Kidney (tissue), 13 donors: ENCODE measurements at regions not wholly inside any gene's neighbourhood (a gene's known extent, or its start where the extent isn't known, plus 50 kb on each side); places are given as distances from the start of the nearest gene placed in this dataset.

ENCODE experiments used
- DNase-seq, 5 donors: peaks; one replicate each; pipeline ENCODE4 v3.0.0-alpha.2; 2013 to 2020
- FAIRE-seq: peaks from 2 replicates; lab custom pipeline; 2012; peaks lifted over from hg19 to GRCh38; lab: Jason Lieb, UNC
- H3K27ac ChIP-seq, 2 donors: one replicate each; pipeline ENCODE4 v1.7.0; 2013; ENCODE audit warnings: low read depth in 2 of 2, low read length in 2 of 2, inconsistent platforms in 1 of 2
- H3K27me3 ChIP-seq: one replicate; pipeline ENCODE4 v1.7.1; 2013; ENCODE audit warnings: low read length, inconsistent platforms; ENCODE audit not compliant: control insufficient read depth, insufficient read depth
- H3K36me3 ChIP-seq, 3 donors: one replicate each; pipeline versions ENCODE4 v1.7.0 to v1.7.1; 2013; ENCODE audit warnings: low read length in 3 of 3, control low read depth in 1 of 3, inconsistent platforms in 1 of 3; ENCODE audit not compliant: insufficient read depth in 3 of 3, control insufficient read depth in 2 of 3
- H3K4me1 ChIP-seq, 3 donors: one replicate each; pipeline versions ENCODE4 v1.7.0 to v1.7.1; 2013; ENCODE audit warnings: low read length in 3 of 3, inconsistent platforms in 1 of 3, low read depth in 1 of 3; ENCODE audit not compliant: control insufficient read depth in 2 of 3, insufficient read depth in 2 of 3
- H3K4me3 ChIP-seq, 3 donors: one replicate each; pipeline versions ENCODE4 v1.7.0 to v1.8.1; 2013; ENCODE audit warnings: low read length in 3 of 3, control low read depth in 1 of 3, inconsistent platforms in 1 of 3
- H3K9ac ChIP-seq, 3 donors: one replicate each; pipeline versions ENCODE4 v1.7.0 to v1.7.1; 2013; ENCODE audit warnings: low read length in 3 of 3, control low read depth in 1 of 3, inconsistent platforms in 1 of 3
- H3K9me3 ChIP-seq, 3 donors: one replicate each; pipeline versions ENCODE4 v1.7.0 to v1.7.1; 2013; ENCODE audit warnings: low read length in 3 of 3, control low read depth in 1 of 3, inconsistent platforms in 1 of 3; ENCODE audit not compliant: control insufficient read depth in 2 of 3, insufficient read depth in 1 of 3
- intact Hi-C: fragments of 100-400 bp; cut with DNase I; formaldehyde crosslinking; loops from one replicate; pipeline ENCODE4 v1.11.1; 2022
- TF ChIP-seq, protein P1 (sequence below): IDR thresholded peaks from 3 replicates; pipeline ENCODE4 v1.5.1; 2012; ENCODE audit warnings: mild to moderate bottlenecking, moderate library complexity, borderline replicate concordance; ENCODE audit not compliant: insufficient read depth; ENCODE audit errors: extremely low read depth
- donor health status: control.
- donor health status: control.
- donor health status: control.
- donor health status: control.
- donor health status: control.
- donor health status: DM: yes; HTN: yes; CAD: no.
- donor health status: Normal renal cell carcinoma (clear cell type).

DNA sequence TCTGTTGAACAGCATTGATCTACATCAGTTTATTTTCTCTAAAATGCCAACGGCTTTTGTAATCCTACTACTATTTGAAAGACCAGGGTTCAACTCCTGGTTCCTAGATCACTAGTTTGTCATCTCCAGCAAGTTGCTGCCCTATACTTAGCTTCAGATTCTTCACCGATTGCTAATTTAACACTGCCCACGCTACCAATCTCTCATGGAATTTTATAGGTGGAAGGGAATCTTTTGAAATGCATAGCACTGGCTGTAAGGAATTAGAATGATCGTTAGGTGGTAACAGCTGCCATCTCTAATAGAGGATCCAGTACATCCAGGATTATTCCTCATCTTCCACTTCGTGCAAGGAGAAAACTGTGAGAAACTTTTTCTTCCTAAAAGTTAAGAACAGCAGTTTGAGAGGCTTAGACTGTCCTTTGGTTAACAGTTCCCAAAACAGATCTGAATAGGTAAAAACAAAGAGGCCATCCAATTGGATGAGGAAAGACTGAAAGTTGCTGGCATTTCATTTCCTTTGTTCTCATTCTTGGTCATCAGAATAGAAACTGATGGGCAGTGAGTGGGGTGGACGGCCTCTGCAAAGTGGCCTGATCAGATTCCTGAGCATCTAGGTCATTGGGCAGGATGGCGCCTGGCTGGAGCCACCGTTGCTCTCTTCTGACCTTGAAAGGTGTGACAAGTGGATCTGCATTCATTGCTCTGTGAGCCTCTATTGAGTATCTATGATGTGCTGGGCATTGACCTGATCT lies 236.3 kb upstream of the SORL1-AS1 start:
- Histone ChIP-seq H3K27ac (no peak overlapping the region), H3K4me3 (no peak overlapping the region), H3K4me1 (no peaks in the 10 kb centered on the region), H3K36me3 (no peaks in the 10 kb centered on the region), H3K9ac (no peak overlapping the region), H3K27me3 (no peaks in the 10 kb centered on the region), H3K9me3 (no peaks in the 10 kb centered on the region)
- no peak for FAIRE-seq
- intact Hi-C loops, result no loop called here
- DNase-seq, result peak in 1 of 5 donors; percentile 15
- TF ChIP-seq, protein P1, sequence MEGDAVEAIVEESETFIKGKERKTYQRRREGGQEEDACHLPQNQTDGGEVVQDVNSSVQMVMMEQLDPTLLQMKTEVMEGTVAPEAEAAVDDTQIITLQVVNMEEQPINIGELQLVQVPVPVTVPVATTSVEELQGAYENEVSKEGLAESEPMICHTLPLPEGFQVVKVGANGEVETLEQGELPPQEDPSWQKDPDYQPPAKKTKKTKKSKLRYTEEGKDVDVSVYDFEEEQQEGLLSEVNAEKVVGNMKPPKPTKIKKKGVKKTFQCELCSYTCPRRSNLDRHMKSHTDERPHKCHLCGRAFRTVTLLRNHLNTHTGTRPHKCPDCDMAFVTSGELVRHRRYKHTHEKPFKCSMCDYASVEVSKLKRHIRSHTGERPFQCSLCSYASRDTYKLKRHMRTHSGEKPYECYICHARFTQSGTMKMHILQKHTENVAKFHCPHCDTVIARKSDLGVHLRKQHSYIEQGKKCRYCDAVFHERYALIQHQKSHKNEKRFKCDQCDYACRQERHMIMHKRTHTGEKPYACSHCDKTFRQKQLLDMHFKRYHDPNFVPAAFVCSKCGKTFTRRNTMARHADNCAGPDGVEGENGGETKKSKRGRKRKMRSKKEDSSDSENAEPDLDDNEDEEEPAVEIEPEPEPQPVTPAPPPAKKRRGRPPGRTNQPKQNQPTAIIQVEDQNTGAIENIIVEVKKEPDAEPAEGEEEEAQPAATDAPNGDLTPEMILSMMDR, result no peak

DNA sequence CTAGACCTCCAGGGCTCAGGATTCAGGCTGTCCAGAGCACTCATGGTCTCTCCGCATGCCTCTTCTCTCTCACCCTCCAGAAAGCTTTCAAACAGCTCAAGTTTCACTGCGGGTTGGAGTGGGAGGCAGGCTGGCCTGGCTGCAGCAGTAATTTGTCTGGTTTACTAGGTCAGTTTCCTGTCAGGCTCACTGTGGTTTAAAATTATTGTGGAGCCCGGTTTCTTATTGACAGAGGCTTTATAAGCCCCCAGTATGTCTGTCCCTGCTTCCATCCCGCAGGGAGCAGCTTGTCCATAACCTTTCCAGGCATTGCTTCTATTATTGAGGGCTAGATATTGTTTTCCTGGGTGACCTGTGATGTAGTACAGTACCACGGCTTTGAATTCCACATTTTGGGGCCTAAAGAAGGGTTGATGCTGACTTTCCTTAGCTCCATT lies 235.3 kb upstream of the SORL1-AS1 start:
- Histone ChIP-seq H3K27me3 (no peaks in the 10 kb centered on the region), H3K9me3 (no peaks in the 10 kb centered on the region), H3K9ac (no peak overlapping the region), H3K27ac (no peak overlapping the region), H3K36me3 (no peaks in the 10 kb centered on the region), H3K4me3 (no peak overlapping the region), H3K4me1 (no peaks in the 10 kb centered on the region)
- FAIRE-seq (no peak), DNase-seq (peak in 4 of 5 donors; percentile 80 to 95 (median 92))
- intact Hi-C loops, result no loop called here
- TF ChIP-seq, protein P1, result no peak

DNA sequence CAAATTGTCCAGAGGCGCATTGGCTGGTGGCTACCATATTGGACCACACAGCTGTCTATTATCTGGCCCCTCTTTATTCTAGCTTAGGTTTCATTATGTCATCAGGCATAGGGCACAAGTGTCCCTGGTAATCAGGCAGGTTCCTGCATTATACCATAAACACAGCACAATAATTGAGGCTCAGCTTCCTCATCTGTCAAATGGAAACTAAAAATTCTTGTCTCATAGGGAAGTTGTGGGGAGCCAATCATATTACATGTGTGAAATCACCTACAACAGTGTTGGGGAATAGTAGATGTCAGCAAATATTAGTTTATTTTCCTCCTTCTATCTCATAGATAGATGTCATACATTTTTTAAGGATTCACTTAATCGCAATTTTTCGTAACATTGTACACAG lies 231.0 kb upstream of the SORL1-AS1 start:
- Histone ChIP-seq H3K36me3 (no peaks in the 10 kb centered on the region), H3K27ac (no peak overlapping the region), H3K27me3 (no peaks in the 10 kb centered on the region), H3K9ac (no peak overlapping the region), H3K4me3 (no peak overlapping the region), H3K4me1 (no peaks in the 10 kb centered on the region), H3K9me3 (no peaks in the 10 kb centered on the region)
- DNase-seq, result no peak
- no peak for FAIRE-seq
- intact Hi-C loops, result no loop called here
- TF ChIP-seq, protein P1, result no peak
